ENCODE measurements at regions not wholly inside any gene's neighbourhood (a gene's known extent, or its start where the extent isn't known, plus 50 kb on each side); places are given as distances from the start of the nearest gene placed in this dataset.

- no peaks in the 10 kb centered on the region for H3K4me1 ChIP-seq
- no peaks in the 10 kb centered on the region for H3K27me3 ChIP-seq
- intact Hi-C loops (cut with DNase I): no loop called here
- TF ChIP-seq, protein P1, sequence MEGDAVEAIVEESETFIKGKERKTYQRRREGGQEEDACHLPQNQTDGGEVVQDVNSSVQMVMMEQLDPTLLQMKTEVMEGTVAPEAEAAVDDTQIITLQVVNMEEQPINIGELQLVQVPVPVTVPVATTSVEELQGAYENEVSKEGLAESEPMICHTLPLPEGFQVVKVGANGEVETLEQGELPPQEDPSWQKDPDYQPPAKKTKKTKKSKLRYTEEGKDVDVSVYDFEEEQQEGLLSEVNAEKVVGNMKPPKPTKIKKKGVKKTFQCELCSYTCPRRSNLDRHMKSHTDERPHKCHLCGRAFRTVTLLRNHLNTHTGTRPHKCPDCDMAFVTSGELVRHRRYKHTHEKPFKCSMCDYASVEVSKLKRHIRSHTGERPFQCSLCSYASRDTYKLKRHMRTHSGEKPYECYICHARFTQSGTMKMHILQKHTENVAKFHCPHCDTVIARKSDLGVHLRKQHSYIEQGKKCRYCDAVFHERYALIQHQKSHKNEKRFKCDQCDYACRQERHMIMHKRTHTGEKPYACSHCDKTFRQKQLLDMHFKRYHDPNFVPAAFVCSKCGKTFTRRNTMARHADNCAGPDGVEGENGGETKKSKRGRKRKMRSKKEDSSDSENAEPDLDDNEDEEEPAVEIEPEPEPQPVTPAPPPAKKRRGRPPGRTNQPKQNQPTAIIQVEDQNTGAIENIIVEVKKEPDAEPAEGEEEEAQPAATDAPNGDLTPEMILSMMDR (IDR thresholded peaks at IDR 0.05): no peak
- no peak for ATAC-seq
- no peaks in the 10 kb centered on the region for H3K9me3 ChIP-seq
- no peak overlapping the region for H3K27ac ChIP-seq
- no peak overlapping the region for H3K4me3 ChIP-seq
- no peak for FAIRE-seq
- H3K36me3 ChIP-seq: no peaks in the 10 kb centered on the region
- WGBS, 2 donors: 32 to 41% methylated on average over 2 of the region's 2 CpGs
- DNase-seq: no peak
Measured at GRCh38 chr1:60564916-60565750, 491.6 kb upstream of the C1orf87 start.

DNA sequence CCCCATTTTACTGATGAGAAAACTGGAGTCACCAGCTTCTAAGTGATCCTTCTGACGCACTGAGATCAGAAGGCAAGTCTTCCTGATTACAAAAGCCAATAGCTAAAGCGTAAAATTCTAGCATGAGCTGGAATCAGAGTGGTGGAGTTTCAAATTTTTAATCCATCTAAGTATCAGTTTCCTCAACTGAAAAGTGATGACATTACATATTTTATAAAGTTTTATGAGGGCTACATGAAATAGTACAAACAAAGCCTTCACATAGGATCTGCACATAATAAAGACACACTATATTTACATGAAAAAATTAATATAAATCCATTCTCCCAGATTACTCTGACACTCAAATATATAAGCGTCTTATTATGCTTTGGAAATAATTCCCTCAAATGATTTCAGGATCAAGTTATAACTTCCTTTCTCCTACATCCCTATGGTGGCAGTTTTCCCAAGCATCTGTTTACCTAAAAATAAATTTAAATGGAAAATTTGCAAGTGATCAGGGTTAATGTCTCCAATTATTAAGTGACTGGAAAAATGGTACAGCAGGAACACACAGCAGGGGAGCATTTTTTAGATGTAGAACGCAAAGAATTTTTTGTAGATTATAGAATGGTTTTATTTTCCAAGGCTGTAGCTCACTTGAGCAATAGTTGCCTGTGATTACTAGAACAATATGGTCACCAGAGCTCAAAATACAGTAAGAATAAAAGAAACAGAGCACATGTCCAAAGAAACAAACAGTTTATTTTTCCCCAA, 490.4 kb upstream of the C1orf87 start:
- FAIRE-seq: no peak
- Histone ChIP-seq H3K4me3 (no peak overlapping the region), H3K4me1 (no peaks in the 10 kb centered on the region), H3K27ac (no peak overlapping the region), H3K9me3 (no peaks in the 10 kb centered on the region), H3K27me3 (no peaks in the 10 kb centered on the region), H3K36me3 (no peaks in the 10 kb centered on the region)
- ATAC-seq: no peak
- TF ChIP-seq, protein P1 (IDR thresholded peaks at IDR 0.05): no peak
- DNase-seq: no peak
- intact Hi-C loops (cut with DNase I): no loop called here
- WGBS, 2 donors: 62 to 80% methylated on average over 4 of the region's 4 CpGs

GRCh38 chr1:60562740-60563139, 489.2 kb upstream of the C1orf87 start:
- H3K4me3 ChIP-seq: no peak overlapping the region
- DNase-seq (no peak), ATAC-seq (no peak), FAIRE-seq (no peak)
- H3K36me3 ChIP-seq: no peaks in the 10 kb centered on the region
- TF ChIP-seq, protein P1 (IDR thresholded peaks at IDR 0.05): no peak
- H3K27ac ChIP-seq: no peak overlapping the region
- no peaks in the 10 kb centered on the region for H3K27me3 ChIP-seq
- intact Hi-C loops (cut with DNase I): no loop called here
- WGBS, 2 donors: 52 to 70% methylated on average over 5 of the region's 5 CpGs
- H3K9me3 ChIP-seq: no peaks in the 10 kb centered on the region
- no peaks in the 10 kb centered on the region for H3K4me1 ChIP-seq

GRCh38 chr1:60560701-60561100, 487.1 kb upstream of the C1orf87 start:
- no peaks in the 10 kb centered on the region for H3K27me3 ChIP-seq
- FAIRE-seq (no peak), ATAC-seq (no peak), DNase-seq (no peak)
- TF ChIP-seq, protein P1 (IDR thresholded peaks at IDR 0.05): no peak
- H3K4me3 ChIP-seq: no peak overlapping the region
- no peaks in the 10 kb centered on the region for H3K36me3 ChIP-seq
- H3K27ac ChIP-seq: no peak overlapping the region
- intact Hi-C loops (cut with DNase I): no loop called here
- H3K4me1 ChIP-seq: no peaks in the 10 kb centered on the region
- 80 to 85% methylated on average over 3 of the region's 3 CpGs for WGBS, 2 donors
- no peaks in the 10 kb centered on the region for H3K9me3 ChIP-seq

- H3K36me3 ChIP-seq: no peaks in the 10 kb centered on the region
- peaks cover 0 to under 1% (median 0%) of the 10 kb centered on the region in 4 donors for H3K27me3 ChIP-seq
- ATAC-seq: no peak
- no peak for FAIRE-seq
- intact Hi-C loops (cut with DNase I): no loop called here
- no peaks in the 10 kb centered on the region for H3K9me3 ChIP-seq
- no peak overlapping the region for H3K27ac ChIP-seq
- 49 to 58% methylated on average over 2 of the region's 2 CpGs for WGBS, 2 donors
- no peak overlapping the region for H3K4me3 ChIP-seq
- no peak for DNase-seq
- no peaks in the 10 kb centered on the region for H3K4me1 ChIP-seq
- TF ChIP-seq, protein P1 (IDR thresholded peaks at IDR 0.05): no peak
Measured at GRCh38 chr1:60558236-60558635, 484.7 kb upstream of the C1orf87 start.
